Vagina (tissue), 2 donors: ENCODE measurements at regions not wholly inside any gene's neighbourhood (a gene's known extent, or its start where the extent isn't known, plus 50 kb on each side); places are given as distances from the start of the nearest gene placed in this dataset.
"Not testable (repeated sequence)": the region's sequence is repeated elsewhere in the genome, so short reads cannot be mapped to it uniquely, and the experiment has no call there.

Experiments
- POLR2AphosphoS5 ChIP-seq, 2 donors: sonication (generic); formaldehyde crosslinking; IDR thresholded peaks; one replicate each; pipeline ENCODE4 v1.9.0; 2017; ENCODE audit warnings: antibody characterized with exemption in 2 of 2, mild to moderate bottlenecking in 2 of 2, low read depth in 1 of 2; ENCODE audit not compliant: insufficient read depth in 1 of 2
- TF ChIP-seq, protein P1 (sequence below), 3 experiments: fragments of 450-650 bp in 2 of 3; fragments of 200-600 bp in 1 of 3; sonication (generic) in 1 of 3; IDR thresholded peaks; one replicate each; pipeline ENCODE4 v1.5.1; 2017 to 2019; ENCODE audit warnings: antibody characterized with exemption in 3 of 3, mild to moderate bottlenecking in 2 of 3, moderate library complexity in 2 of 3

DNA sequence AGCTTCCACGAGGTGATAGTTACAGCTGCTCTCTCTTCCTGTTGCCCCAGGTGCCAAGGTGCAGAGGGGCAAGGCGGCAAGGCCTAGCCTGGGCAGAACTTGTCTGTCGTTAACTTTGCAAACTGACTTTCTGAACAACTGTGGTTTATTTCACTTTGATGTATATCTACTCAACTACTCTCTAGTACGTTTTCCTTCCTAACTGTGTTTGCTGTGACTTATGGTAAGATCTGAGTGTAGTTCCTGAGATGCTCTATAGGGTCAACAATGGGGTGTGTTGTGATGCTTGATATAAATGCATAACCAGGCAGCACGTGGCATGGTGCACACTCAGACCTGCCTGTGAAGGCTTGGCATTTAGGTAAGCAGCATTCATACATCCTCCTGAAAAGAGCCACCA lies 77.1 kb downstream of the TRIM43 start:
- not testable (repeated sequence) for TF ChIP-seq POLR2AphosphoS5 (IDR thresholded peaks at IDR 0.05; ENCODE audit: insufficient read depth in 1 of 2, low read depth in 1 of 2)
- TF ChIP-seq, protein P1, sequence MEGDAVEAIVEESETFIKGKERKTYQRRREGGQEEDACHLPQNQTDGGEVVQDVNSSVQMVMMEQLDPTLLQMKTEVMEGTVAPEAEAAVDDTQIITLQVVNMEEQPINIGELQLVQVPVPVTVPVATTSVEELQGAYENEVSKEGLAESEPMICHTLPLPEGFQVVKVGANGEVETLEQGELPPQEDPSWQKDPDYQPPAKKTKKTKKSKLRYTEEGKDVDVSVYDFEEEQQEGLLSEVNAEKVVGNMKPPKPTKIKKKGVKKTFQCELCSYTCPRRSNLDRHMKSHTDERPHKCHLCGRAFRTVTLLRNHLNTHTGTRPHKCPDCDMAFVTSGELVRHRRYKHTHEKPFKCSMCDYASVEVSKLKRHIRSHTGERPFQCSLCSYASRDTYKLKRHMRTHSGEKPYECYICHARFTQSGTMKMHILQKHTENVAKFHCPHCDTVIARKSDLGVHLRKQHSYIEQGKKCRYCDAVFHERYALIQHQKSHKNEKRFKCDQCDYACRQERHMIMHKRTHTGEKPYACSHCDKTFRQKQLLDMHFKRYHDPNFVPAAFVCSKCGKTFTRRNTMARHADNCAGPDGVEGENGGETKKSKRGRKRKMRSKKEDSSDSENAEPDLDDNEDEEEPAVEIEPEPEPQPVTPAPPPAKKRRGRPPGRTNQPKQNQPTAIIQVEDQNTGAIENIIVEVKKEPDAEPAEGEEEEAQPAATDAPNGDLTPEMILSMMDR (IDR thresholded peaks at IDR 0.05): not testable (repeated sequence)
